GM23338 (cell line): ENCODE measurements at regions not wholly inside any gene's neighbourhood (a gene's known extent, or its start where the extent isn't known, plus 50 kb on each side); places are given as distances from the start of the nearest gene placed in this dataset.

ENCODE experiments used
- ATAC-seq: fragments of 200-7000 bp; cut with Tn5 transposase; 3 replicates; pipeline ENCODE4 v1.9.1; 2020
- DNase-seq: peaks from one replicate; pipeline ENCODE4 v3.0.0-alpha.2; 2015; ENCODE audit warnings: low spot score
- H2AFZ ChIP-seq: fragments of 200-600 bp; sonication (generic); 2 replicates; pipeline ENCODE4 v1.8.0; 2016; ENCODE audit warnings: antibody characterized with exemption, mild to moderate bottlenecking, moderate library complexity
- H3F3A ChIP-seq: fragments of 200-600 bp; sonication (generic); replicated peaks from 2 replicates; pipeline ENCODE4 v1.8.0; 2017; ENCODE audit warnings: antibody characterized with exemption, mixed run types, low read depth
- H3K27ac ChIP-seq: fragments of 200-600 bp; sonication (generic); 2 replicates; pipeline ENCODE4 v1.6.1; 2016; ENCODE audit warnings: low read depth
- H3K27me3 ChIP-seq: fragments of 200-600 bp; sonication (generic); 2 replicates; pipeline ENCODE4 v1.8.0; 2016; ENCODE audit warnings: mild to moderate bottlenecking, mixed run types, moderate library complexity; ENCODE audit not compliant: insufficient read depth
- H3K36me3 ChIP-seq: fragments of 200-600 bp; sonication (generic); 2 replicates; pipeline ENCODE4 v1.8.0; 2016; ENCODE audit warnings: mild to moderate bottlenecking; ENCODE audit not compliant: insufficient read depth
- H3K4me1 ChIP-seq: fragments of 200-600 bp; sonication (generic); 2 replicates; pipeline ENCODE4 v1.8.0; 2016; ENCODE audit warnings: mild to moderate bottlenecking, moderate library complexity; ENCODE audit not compliant: insufficient read depth
- H3K4me2 ChIP-seq: fragments of 200-600 bp; sonication (generic); 2 replicates; pipeline ENCODE4 v1.7.1; 2017; ENCODE audit warnings: mixed run types
- H3K4me3 ChIP-seq: fragments of 200-600 bp; sonication (generic); 2 replicates; pipeline ENCODE4 v1.6.1; 2016; ENCODE audit warnings: mixed run types
- H3K79me2 ChIP-seq: fragments of 200-600 bp; sonication (generic); replicated peaks from 2 replicates; pipeline ENCODE4 v1.8.0; 2017; ENCODE audit warnings: mild to moderate bottlenecking; ENCODE audit not compliant: insufficient read depth
- H3K9me2 ChIP-seq: fragments of 200-600 bp; sonication (generic); 2 replicates; pipeline ENCODE4 v1.8.0; 2017; ENCODE audit not compliant: insufficient read depth
- H4K20me1 ChIP-seq: fragments of 200-600 bp; sonication (generic); replicated peaks from 2 replicates; pipeline ENCODE4 v1.8.0; 2017; ENCODE audit warnings: mild to moderate bottlenecking; ENCODE audit not compliant: insufficient read depth
- H3K27ac Mint-ChIP-seq: 2 replicates; pipeline ENCODE4 v1.8.0; 2020; ENCODE audit warnings: inconsistent platforms, mild to moderate bottlenecking, moderate library complexity, mixed read lengths
- H3K27me3 Mint-ChIP-seq: 3 replicates; pipeline ENCODE4 v1.8.0; 2022; ENCODE audit warnings: low read depth, mild to moderate bottlenecking, moderate library complexity, mixed read lengths, inconsistent platforms; ENCODE audit not compliant: insufficient read depth, poor library complexity
- H3K36me3 Mint-ChIP-seq: 3 replicates; pipeline ENCODE4 v1.8.0; 2021; ENCODE audit warnings: low read depth, mild to moderate bottlenecking, inconsistent platforms, moderate library complexity, mixed read lengths
- H3K4me1 Mint-ChIP-seq: 3 replicates; pipeline ENCODE4 v1.8.0; 2020; ENCODE audit warnings: mild to moderate bottlenecking, inconsistent platforms, mixed read lengths
- H3K4me3 Mint-ChIP-seq: 3 replicates; pipeline ENCODE4 v1.8.0; 2021; ENCODE audit warnings: moderate library complexity, mild to moderate bottlenecking, inconsistent platforms, mixed read lengths
- H3K9me3 Mint-ChIP-seq: 3 replicates; pipeline ENCODE4 v1.8.0; 2020; ENCODE audit warnings: moderate library complexity, mild to moderate bottlenecking, inconsistent platforms, mixed read lengths
- CREB1 ChIP-seq: fragments of 250-450 bp; sonication (Bioruptor Pico); IDR thresholded peaks from 2 replicates; pipeline ENCODE4 v1.5.0; 2020; ENCODE audit warnings: low read depth, mild to moderate bottlenecking, moderate library complexity
- ETS1 ChIP-seq: IDR thresholded peaks from 2 replicates; pipeline ENCODE4 v1.6.1; 2016; ENCODE audit warnings: antibody characterized with exemption
- EZH2phosphoT487 ChIP-seq: fragments of 200-600 bp; sonication (generic); IDR thresholded peaks from one replicate; pipeline ENCODE4 v1.8.1; 2018; ENCODE audit warnings: antibody characterized with exemption; ENCODE audit not compliant: unreplicated experiment
- ZNF114 ChIP-seq: fragments of 250-450 bp; sonication (Bioruptor Pico); IDR thresholded peaks from 2 replicates; pipeline ENCODE4 v1.5.0; 2020; ENCODE audit warnings: mild to moderate bottlenecking, moderate library complexity
- ZNF462 ChIP-seq: fragments of 250-450 bp; sonication (Bioruptor Pico); IDR thresholded peaks from 2 replicates; pipeline ENCODE4 v1.5.0; 2020; ENCODE audit warnings: mild to moderate bottlenecking, moderate library complexity
- TF ChIP-seq, protein P1 (sequence below): IDR thresholded peaks from one replicate; pipeline ENCODE4 v1.6.1; 2018; ENCODE audit warnings: antibody characterized with exemption; ENCODE audit not compliant: unreplicated experiment

GRCh38 chr7:131151034-131151433, 176.6 kb upstream of the MKLN1 start (continued):
- TF ChIP-seq ETS1 (no peak), CREB1 (no peak)

GRCh38 chr7:131152766-131153165, 174.9 kb upstream of the MKLN1 start:
- Histone ChIP-seq H3K27me3 (no peaks in the 10 kb centered on the region), H3K4me3 (no peak overlapping the region), H2AFZ (no peak overlapping the region), H4K20me1 (no peaks in the 10 kb centered on the region), H3K4me2 (no peak overlapping the region), H3K79me2 (no peaks in the 10 kb centered on the region), H3K27ac (no peak overlapping the region), H3K36me3 (no peaks in the 10 kb centered on the region), H3F3A (no peaks in the 10 kb centered on the region), H3K4me1 (no peaks in the 10 kb centered on the region), H3K9me2 (no peaks in the 10 kb centered on the region)
- Mint-ChIP-seq H3K4me1 (peaks cover 13% of the 10 kb centered on the region; the same call in 2 of the 3 replicates), H3K27me3 (peaks cover 1% of the 10 kb centered on the region), H3K27ac (no peak overlapping the region), H3K4me3 (no peak overlapping the region), H3K36me3 (no peaks in the 10 kb centered on the region), H3K9me3 (no peaks in the 10 kb centered on the region)
- TF ChIP-seq EZH2phosphoT487: no peak
- no peak for TF ChIP-seq ZNF462 (CRISPR knock-in tag)
- TF ChIP-seq ZNF114: no peak
- TF ChIP-seq, protein P1, sequence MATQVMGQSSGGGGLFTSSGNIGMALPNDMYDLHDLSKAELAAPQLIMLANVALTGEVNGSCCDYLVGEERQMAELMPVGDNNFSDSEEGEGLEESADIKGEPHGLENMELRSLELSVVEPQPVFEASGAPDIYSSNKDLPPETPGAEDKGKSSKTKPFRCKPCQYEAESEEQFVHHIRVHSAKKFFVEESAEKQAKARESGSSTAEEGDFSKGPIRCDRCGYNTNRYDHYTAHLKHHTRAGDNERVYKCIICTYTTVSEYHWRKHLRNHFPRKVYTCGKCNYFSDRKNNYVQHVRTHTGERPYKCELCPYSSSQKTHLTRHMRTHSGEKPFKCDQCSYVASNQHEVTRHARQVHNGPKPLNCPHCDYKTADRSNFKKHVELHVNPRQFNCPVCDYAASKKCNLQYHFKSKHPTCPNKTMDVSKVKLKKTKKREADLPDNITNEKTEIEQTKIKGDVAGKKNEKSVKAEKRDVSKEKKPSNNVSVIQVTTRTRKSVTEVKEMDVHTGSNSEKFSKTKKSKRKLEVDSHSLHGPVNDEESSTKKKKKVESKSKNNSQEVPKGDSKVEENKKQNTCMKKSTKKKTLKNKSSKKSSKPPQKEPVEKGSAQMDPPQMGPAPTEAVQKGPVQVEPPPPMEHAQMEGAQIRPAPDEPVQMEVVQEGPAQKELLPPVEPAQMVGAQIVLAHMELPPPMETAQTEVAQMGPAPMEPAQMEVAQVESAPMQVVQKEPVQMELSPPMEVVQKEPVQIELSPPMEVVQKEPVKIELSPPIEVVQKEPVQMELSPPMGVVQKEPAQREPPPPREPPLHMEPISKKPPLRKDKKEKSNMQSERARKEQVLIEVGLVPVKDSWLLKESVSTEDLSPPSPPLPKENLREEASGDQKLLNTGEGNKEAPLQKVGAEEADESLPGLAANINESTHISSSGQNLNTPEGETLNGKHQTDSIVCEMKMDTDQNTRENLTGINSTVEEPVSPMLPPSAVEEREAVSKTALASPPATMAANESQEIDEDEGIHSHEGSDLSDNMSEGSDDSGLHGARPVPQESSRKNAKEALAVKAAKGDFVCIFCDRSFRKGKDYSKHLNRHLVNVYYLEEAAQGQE: no peak
- TF ChIP-seq ETS1: no peak
- no peak for ATAC-seq
- no peak for DNase-seq
